ENCODE measurements at regions not wholly inside any gene's neighbourhood (a gene's known extent, or its start where the extent isn't known, plus 50 kb on each side); places are given as distances from the start of the nearest gene placed in this dataset.

DNA sequence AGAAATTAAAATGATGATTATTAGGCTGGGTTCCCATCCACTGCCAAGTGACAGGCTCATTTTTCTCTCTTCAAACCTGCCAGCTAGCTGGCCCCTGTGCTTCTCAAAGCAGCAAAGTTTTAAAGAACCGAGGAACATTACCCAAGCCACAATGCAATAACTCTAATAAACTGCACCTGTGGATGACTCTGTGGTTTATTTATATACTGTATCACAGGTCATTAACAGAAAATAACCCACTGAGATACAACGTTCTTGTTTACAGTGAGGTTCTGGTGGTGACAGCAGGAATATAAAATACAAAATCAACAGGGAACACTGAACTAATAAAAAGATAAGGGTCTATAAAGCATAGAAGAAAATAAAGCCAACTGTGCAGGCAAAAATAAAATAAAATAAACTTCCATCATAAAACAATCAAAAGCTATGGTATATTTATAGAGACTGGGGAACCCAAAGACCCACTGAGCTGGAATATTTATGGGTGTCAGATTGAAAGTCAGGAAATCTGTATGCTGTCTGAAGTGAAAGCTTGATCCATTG is 472.9 kb downstream of the NOVA1 start:
- Mint-ChIP-seq H3K4me3 (no peak overlapping the region), H3K9me3 (peaks cover 0 to 5% (median 0%) of the 10 kb centered on the region in 7 donors), H3K27ac (no peak overlapping the region), H3K27me3 (no peaks in the 10 kb centered on the region), H3K4me1 (no peaks in the 10 kb centered on the region), H3K36me3 (no peaks in the 10 kb centered on the region)
- no peak for DNase-seq
- no peak for ATAC-seq (ENCODE audit: low read depth in 2 of 2)

DNA sequence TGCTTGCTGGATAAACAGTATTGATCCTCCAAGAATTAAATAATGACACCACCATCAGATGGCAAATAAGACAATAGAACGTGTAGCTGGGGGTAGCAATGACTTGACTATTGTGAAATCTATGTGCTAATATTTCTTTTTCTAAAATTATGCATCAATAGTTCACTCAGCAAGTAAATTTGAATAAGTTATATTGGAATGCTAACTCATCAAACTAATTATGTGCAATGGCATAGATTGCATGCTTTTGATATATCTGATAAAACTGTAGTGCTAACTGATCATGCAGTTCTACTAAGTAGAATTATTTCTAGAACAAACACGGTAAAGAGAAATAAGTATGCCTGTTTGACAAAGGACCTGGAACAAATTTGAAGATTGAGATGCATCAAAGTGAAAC is 474.4 kb downstream of the NOVA1 start:
- H3K27ac Mint-ChIP-seq = no peak overlapping the region
- no peak overlapping the region for H3K4me3 Mint-ChIP-seq
- ATAC-seq (ENCODE audit: low read depth in 2 of 2) (no peak), DNase-seq (no peak)
- H3K27me3 Mint-ChIP-seq = no peaks in the 10 kb centered on the region
- H3K4me1 Mint-ChIP-seq = no peaks in the 10 kb centered on the region
- H3K36me3 Mint-ChIP-seq = no peaks in the 10 kb centered on the region
- peaks cover 0 to 5% (median 0%) of the 10 kb centered on the region in 7 donors for H3K9me3 Mint-ChIP-seq

DNA sequence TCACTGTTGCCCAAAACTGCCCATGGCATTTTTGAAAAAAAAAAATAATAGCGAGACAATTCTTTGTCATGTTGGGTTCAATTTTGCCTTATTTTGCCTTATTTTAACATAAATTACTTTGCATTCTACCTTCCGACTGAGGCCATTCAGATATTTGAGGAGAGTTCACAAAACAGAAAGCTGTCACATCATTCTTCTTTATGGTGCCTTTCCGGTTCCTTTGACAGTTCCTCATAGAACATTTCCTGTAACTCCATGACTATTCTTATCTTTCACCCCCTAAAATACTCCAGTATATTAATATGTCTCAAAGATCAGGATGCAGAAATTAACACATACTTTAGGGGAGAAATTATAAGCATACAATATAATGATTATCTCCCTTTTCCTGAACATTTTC is 476.7 kb downstream of the NOVA1 start:
- no peak for ATAC-seq (ENCODE audit: low read depth in 2 of 2)
- no peak overlapping the region for H3K27ac Mint-ChIP-seq
- peaks cover 0 to 5% (median 0%) of the 10 kb centered on the region in 7 donors for H3K9me3 Mint-ChIP-seq

DNA sequence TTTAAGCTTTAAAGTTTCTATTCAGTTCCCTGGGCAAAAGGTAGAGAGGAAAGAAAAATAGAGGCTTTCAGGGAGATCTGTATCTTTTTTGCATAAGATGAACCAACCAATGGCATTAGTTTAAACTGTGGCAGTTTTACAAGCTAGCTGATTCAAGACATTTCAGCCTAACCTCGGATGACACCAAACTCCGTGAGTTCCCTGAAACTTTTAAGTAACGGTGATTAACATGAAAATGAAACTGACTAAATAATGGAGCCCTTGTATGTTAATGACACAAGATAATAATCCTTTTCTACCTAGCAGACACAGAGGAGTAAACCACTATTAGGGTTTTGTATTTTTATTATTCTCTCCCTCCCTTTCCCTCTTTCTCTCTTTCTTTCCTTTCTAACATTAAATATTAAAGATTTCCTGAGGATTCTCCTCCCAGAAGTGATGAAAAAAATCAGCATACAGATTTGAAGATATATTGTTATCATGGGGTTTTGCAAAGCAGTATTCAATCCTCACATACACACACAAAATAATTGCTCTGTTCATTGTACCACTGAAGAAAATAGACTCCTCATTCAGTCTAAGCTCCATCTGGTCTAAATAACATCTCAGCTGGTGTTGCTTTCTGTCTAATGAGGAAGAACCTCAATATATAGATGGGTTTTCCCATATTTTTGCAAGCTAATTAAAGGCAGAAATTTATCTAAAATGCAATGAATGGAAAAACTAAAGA is 483.8 kb downstream of the NOVA1 start:
- DNase-seq (no peak), ATAC-seq (ENCODE audit: low read depth in 2 of 2) (no peak)
- Mint-ChIP-seq H3K4me3 (no peak overlapping the region), H3K36me3 (no peaks in the 10 kb centered on the region), H3K27ac (no peak overlapping the region), H3K4me1 (no peaks in the 10 kb centered on the region), H3K27me3 (no peaks in the 10 kb centered on the region), H3K9me3 (peaks cover 0 to 9% (median under 1%) of the 10 kb centered on the region in 7 donors)

More for the DNA sequence above, 476.7 kb downstream of the NOVA1 start:
- Mint-ChIP-seq H3K4me1 (no peaks in the 10 kb centered on the region), H3K36me3 (no peaks in the 10 kb centered on the region), H3K4me3 (no peak overlapping the region), H3K27me3 (no peaks in the 10 kb centered on the region)
- DNase-seq = no peak

DNA sequence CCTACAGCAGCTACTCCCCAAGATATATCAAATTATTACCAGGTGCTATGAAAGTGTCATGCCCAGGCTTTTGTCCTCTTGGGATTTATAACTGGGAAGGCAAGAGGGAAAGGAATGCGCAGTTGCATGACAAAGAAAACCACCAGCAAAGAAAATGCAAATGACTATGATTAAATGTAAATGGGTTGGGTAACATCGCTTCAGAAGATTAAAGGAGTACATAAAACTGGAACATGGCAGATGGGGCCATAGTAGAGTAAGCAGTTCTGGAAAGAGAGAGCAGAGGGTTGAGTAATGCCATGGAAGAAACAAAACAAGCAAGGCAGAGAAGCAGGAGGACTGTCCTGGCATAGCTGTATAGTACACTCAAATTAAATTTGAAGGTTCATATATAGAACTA is 493.1 kb downstream of the NOVA1 start:
- no peak overlapping the region for H3K4me3 Mint-ChIP-seq
- H3K4me1 Mint-ChIP-seq = no peaks in the 10 kb centered on the region
- no peaks in the 10 kb centered on the region for H3K27me3 Mint-ChIP-seq
- H3K36me3 Mint-ChIP-seq = no peaks in the 10 kb centered on the region
- peak overlapping the region in 1 of 6 donors; percentile 65 for H3K27ac Mint-ChIP-seq
- no peak for DNase-seq
- no peak for ATAC-seq (ENCODE audit: low read depth in 2 of 2)
- H3K9me3 Mint-ChIP-seq = peaks cover 0 to 12% (median 4%) of the 10 kb centered on the region in 7 donors

DNA sequence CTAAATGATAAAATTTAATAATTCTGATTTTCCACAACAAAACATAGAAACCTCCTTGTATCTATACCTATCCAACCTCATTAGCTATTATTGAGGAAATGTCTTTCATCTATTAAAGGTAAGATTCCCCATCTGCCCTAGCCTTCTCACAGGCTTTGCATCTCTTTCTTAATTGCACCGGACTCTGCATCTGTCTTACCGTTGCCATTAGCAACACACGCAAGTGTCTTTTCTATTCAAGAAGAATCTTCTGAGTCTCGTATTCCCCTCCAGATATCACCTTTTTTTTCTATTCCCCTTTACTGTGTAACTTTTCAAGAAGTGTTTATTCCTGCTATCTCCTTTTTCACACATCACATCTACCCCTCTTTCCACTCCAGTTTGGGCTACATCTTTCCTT is 500.0 kb downstream of the NOVA1 start:
- Mint-ChIP-seq H3K27me3 (no peaks in the 10 kb centered on the region), H3K9me3 (peaks cover 0 to 13% (median 5%) of the 10 kb centered on the region in 7 donors), H3K4me1 (no peaks in the 10 kb centered on the region), H3K27ac (no peak overlapping the region), H3K4me3 (no peak overlapping the region), H3K36me3 (no peaks in the 10 kb centered on the region)
- no peak for ATAC-seq (ENCODE audit: low read depth in 2 of 2)
- DNase-seq = no peak

DNA sequence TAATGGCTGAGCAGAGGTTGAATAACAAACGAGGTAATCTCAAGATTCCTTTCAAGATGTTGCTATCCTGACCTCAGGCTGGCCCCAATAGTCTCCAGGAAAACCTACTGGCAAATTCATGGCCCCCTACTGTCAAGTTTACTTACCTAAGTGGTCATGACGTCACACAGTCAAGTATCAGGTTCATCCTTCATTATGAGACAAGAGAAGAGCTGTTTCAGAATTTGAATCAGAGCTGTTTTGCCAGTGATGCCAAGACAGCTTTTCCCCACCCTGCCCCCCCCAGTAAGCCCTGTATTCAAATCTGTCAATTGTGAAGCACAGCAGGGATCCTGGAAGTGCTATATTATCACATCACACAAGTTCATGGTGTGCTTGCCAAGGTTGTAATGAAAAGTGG is 509.6 kb downstream of the NOVA1 start:
- no peak overlapping the region for H3K4me3 Mint-ChIP-seq
- no peaks in the 10 kb centered on the region for H3K36me3 Mint-ChIP-seq
- H3K27me3 Mint-ChIP-seq = no peaks in the 10 kb centered on the region
- no peak overlapping the region for H3K27ac Mint-ChIP-seq
- DNase-seq = no peak
- H3K4me1 Mint-ChIP-seq = no peaks in the 10 kb centered on the region
- H3K9me3 Mint-ChIP-seq = peaks cover 0 to 11% (median 5%) of the 10 kb centered on the region in 7 donors
- no peak for ATAC-seq (ENCODE audit: low read depth in 2 of 2)

DNA sequence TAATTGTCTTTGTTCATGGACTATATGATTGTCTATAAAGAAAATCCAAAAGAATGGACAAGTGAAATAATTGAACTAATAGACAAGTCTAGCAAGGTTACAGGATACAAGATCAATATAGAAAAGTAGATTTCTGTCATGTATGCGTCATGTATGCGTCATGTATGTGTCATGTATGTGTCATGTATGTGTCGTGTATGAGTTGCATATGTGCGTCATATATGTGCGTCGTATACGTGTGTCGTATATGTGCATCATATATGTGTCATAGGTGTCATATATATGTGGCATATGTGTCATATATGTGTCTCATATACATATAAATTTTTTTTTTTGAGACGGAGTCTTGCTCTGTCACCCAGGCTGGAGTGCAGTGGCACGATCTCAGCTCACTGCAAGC is 516.8 kb downstream of the NOVA1 start:
- no peak for ATAC-seq (ENCODE audit: low read depth in 2 of 2)
- Mint-ChIP-seq H3K27me3 (no peaks in the 10 kb centered on the region), H3K4me1 (no peaks in the 10 kb centered on the region), H3K9me3 (peaks cover 0 to 9% (median 3%) of the 10 kb centered on the region in 7 donors), H3K4me3 (no peak overlapping the region), H3K27ac (no peak overlapping the region), H3K36me3 (no peaks in the 10 kb centered on the region)
- no peak for DNase-seq

DNA sequence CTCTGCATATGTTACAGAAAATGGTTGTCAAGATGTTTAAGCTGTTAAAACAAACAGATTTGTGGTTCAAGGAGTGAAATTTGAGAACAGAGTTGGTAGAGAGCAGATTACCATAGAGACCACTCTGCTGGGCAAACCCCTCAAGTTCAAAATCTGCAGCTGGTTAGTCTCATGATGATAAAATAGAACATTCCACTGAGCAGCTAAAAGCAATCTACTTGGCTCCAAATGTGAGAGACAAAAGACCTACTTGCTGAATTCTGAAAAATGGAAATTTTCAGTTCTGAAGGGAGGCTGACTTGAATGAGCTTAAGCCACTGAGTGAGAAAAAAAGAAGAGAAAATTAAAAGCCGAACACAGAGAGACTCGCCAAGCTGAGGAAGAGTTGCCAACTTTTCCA is 519.3 kb downstream of the NOVA1 start:
- no peaks in the 10 kb centered on the region for H3K27me3 Mint-ChIP-seq
- H3K36me3 Mint-ChIP-seq = no peaks in the 10 kb centered on the region
- peaks cover 0 to 8% (median 0%) of the 10 kb centered on the region in 7 donors for H3K9me3 Mint-ChIP-seq
- no peak overlapping the region for H3K4me3 Mint-ChIP-seq
- H3K4me1 Mint-ChIP-seq = no peaks in the 10 kb centered on the region
- ATAC-seq (ENCODE audit: low read depth in 2 of 2) (no peak), DNase-seq (no peak)
- no peak overlapping the region for H3K27ac Mint-ChIP-seq

DNA sequence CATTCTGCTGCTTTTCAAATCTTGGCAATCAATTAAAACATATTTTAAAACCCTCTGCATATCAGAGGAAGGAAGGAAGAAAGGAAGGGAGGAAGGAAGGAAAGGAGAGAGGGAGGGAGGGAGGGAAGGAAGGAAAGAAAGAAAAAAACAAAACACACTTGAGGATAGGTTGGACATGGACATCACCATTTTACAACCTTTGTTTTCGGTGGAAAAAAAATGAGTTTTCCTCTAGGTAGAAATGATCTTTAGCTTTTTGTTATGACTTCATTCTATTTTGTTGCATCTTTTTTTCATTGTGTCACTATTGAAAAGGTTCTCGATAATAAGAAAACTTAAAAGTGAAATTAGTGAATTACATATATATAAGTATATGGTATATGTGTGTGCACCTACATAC is 522.9 kb downstream of the NOVA1 start:
- ATAC-seq (ENCODE audit: low read depth in 2 of 2) (no peak), DNase-seq (no peak)
- Mint-ChIP-seq H3K4me3 (peak overlapping the region in 1 of 8 donors; percentile 35), H3K27me3 (no peaks in the 10 kb centered on the region), H3K4me1 (no peaks in the 10 kb centered on the region), H3K9me3 (peaks cover 0 to 4% (median 0%) of the 10 kb centered on the region in 7 donors), H3K36me3 (no peaks in the 10 kb centered on the region), H3K27ac (no peak overlapping the region)

DNA sequence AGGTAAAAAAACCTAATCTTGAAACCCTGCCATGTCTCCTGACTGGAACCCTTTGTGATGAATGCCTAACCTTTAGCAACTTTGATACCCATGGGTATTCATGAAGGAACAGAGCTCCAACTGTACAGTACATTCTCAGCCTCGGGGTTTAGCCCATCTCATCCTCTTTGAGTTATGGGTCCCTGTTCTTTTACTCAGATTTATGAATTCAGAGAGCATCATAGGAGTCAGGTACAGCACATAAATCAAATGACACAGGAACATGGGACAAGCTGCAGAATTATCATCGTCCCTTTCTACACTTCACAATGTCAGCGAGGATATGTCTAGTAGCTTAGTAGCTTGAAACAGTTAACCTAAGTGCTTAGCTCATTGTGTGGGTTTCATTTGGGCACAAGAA is 527.4 kb downstream of the NOVA1 start:
- H3K4me3 Mint-ChIP-seq = no peak overlapping the region
- DNase-seq = no peak
- no peak overlapping the region for H3K27ac Mint-ChIP-seq
- no peaks in the 10 kb centered on the region for H3K4me1 Mint-ChIP-seq
- H3K36me3 Mint-ChIP-seq = no peaks in the 10 kb centered on the region
- no peak for ATAC-seq (ENCODE audit: low read depth in 2 of 2)
- no peaks in the 10 kb centered on the region for H3K27me3 Mint-ChIP-seq
- peaks cover 0 to 7% (median 4%) of the 10 kb centered on the region in 7 donors for H3K9me3 Mint-ChIP-seq

DNA sequence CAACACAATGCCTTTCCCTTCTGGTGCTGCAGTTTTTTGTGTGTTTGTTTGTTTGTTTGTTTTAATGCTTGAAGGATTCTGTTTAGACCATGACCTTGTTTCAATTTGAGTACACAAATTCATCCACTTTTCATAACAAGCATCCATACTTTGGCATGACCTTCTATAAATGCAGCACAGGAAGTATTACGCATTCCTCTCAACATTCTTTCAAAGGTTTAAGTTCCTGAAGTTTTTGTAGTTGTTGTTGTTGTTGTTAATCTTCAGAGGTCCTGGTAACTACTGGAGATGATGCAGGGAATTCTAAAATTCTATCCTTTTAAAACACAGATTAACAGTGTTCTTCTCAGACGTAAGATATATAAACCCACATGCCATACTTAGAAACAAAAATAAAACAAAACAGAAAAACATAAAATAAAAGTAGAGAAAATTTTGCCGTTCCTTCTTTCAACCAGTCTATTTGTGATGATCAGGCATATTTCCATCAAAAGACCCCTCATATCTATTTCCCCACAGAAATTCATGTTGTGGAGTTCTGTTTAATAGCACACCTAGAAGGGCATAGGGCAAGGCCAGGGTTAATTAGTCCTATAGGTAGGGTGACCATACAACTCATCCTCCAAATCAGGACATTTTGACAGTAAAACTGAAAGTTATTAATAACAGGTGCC is 529.9 kb downstream of the NOVA1 start:
- no peaks in the 10 kb centered on the region for H3K27me3 Mint-ChIP-seq
- H3K36me3 Mint-ChIP-seq = no peaks in the 10 kb centered on the region
- H3K9me3 Mint-ChIP-seq = peaks cover 0 to 7% (median 4%) of the 10 kb centered on the region in 7 donors
- H3K4me1 Mint-ChIP-seq = no peaks in the 10 kb centered on the region
- DNase-seq (no peak), ATAC-seq (ENCODE audit: low read depth in 2 of 2) (no peak)
- H3K27ac Mint-ChIP-seq = no peak overlapping the region
- no peak overlapping the region for H3K4me3 Mint-ChIP-seq

DNA sequence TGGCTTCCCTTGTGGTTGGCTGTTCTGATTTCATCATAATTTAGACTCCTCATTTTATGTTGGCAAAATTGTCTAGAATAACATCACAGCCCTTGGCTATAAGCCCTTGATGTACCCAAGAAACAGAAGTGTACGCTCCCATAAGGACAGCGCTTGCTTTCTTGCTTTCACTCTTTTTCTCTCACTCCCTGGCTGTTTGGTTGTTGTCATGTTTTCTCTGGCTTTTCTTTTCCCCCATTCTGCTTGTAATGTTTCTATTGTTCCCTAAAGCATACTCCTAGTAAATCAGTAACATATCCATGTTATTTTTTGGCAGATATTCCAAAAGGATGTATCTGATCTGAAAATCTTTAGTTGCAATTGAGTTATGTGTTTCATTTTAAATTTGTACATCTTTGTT is 530.5 kb downstream of the NOVA1 start:
- no peak for ATAC-seq (ENCODE audit: low read depth in 2 of 2)
- no peaks in the 10 kb centered on the region for H3K36me3 Mint-ChIP-seq

DNA sequence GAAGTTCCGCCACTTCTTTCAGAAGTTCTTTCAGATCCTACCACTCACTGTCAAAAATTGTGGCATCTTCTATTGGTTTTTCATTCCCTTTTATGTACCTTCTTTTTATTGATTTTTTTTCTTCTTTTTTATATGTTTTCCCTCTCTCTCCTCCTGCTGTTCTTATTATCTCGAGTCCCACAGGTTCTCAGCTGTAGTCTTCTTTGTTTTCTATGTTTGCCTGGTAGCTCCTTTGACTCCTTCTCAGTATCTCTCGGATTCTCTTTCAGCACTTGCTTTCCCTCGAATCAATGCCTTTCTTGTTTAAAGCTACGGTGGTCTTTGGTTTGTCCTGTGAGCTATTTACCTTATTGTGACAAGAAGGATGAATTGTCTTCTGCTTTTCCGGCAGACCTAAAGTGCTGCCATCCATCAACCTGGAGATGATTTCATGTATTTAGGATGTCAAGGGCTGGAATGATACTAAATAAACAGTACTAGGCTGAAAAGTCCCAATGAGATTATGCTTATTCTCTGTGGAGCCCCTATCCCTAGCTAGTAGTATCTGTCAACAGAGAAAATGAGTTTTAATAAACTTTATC is 541.7 kb downstream of the NOVA1 start:
- no peaks in the 10 kb centered on the region for H3K36me3 Mint-ChIP-seq
- H3K27ac Mint-ChIP-seq = no peak overlapping the region
- H3K4me1 Mint-ChIP-seq = no peaks in the 10 kb centered on the region
- DNase-seq (no peak), ATAC-seq (ENCODE audit: low read depth in 2 of 2) (no peak)
- H3K9me3 Mint-ChIP-seq = peaks cover 5 to 15% (median 7%) of the 10 kb centered on the region in 7 donors
- no peak overlapping the region for H3K4me3 Mint-ChIP-seq
- no peaks in the 10 kb centered on the region for H3K27me3 Mint-ChIP-seq

More for the DNA sequence above, 530.5 kb downstream of the NOVA1 start:
- DNase-seq = no peak
- Mint-ChIP-seq H3K27ac (no peak overlapping the region), H3K9me3 (peaks cover 0 to 7% (median 3%) of the 10 kb centered on the region in 7 donors), H3K27me3 (no peaks in the 10 kb centered on the region), H3K4me3 (no peak overlapping the region), H3K4me1 (no peaks in the 10 kb centered on the region)

Data from naive B cell (primary cell).